Retinal pigment epithelial cell (primary cell): ENCODE measurements at regions not wholly inside any gene's neighbourhood (a gene's known extent, or its start where the extent isn't known, plus 50 kb on each side); places are given as distances from the start of the nearest gene placed in this dataset.
"Not testable (repeated sequence)": the region's sequence is repeated elsewhere in the genome, so short reads cannot be mapped to it uniquely, and the experiment has no call there.

Experiments used
- DNase-seq: peaks from one replicate; pipeline ENCODE4 v3.0.0-alpha.2; 2010; ENCODE audit warnings: low read depth
- H3K4me3 ChIP-seq: 2 replicates; pipeline ENCODE4 v1.5.1; 2011; ENCODE audit warnings: mild to moderate bottlenecking, low read length, control low read depth, moderate library complexity
- CTCF ChIP-seq: conservative IDR thresholded peaks from 2 replicates; pipeline ENCODE4 v1.5.1; 2011; ENCODE audit warnings: low read depth, low read length, control low read depth, inconsistent platforms

DNA sequence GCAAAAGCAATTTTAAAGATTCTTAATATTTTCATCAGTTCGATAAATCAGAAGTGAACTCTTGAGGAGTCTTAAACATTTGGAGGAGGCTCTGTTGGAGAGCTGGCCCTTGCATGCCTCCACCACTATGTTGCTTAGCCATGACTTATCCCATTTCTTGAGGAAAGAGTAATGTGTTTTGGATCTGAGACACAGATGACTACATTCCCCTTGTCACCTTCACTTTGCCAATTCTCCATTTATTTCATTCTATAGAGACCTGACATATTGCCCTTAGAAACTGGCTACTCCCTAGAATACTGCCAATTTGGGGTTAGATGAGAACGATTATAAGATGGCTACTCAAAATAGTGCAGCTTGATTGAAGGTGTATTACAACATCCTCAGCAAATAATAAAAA lies 157.4 kb upstream of the TMEM260 start:
- no peak for DNase-seq
- no peak for TF ChIP-seq CTCF
- H3K4me3 ChIP-seq, result no peak overlapping the region

DNA sequence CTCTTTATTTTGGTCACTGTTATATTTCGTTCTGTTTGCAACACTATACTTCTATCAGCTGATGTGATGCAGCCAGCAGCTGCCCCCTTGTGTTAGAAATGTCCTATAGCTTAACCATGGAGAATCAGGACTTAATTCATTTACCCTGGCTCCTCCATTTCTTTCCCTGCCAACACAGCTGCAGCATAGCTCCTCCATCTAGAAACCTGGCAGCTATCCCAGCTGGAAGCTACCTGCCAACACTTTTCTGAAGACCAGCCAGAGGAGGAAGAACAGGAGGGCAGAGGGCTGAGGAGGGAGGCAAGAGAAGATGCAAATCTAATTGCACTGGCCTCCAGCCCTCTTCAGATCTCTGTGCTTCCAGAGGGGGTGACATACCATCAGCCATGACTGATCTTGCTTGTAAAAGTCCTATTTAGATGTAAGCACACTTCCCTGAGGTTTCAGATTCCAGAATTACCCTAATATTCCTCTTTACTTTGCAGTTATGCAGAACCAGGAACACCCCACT lies 156.8 kb upstream of the TMEM260 start:
- TF ChIP-seq CTCF, result peak; percentile 83
- DNase-seq, result peak; percentile 55

DNA sequence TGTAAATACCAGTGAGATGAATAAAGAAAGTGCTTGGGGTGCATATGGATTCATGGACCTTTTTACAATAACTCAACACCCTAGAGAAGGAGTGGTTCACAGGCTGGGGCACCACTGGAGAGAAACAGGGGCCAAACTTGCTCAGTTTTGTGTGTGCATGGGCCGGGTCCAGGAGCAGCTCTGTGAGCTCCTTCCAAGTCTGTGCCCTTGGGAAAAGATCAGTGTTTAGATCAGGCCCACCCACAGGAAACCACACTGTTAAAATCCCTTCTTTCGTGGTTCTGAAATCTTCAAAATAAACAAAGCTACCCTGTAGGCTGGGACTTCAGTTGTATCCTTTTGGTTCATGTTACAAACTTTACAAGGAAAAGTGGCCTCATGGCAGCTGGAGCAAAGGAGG lies 156.1 kb upstream of the TMEM260 start:
- DNase-seq, result no peak
- TF ChIP-seq CTCF, result no peak
- no peak overlapping the region for H3K4me3 ChIP-seq

More for the DNA sequence above, 156.8 kb upstream of the TMEM260 start:
- H3K4me3 ChIP-seq, result no peak overlapping the region

DNA sequence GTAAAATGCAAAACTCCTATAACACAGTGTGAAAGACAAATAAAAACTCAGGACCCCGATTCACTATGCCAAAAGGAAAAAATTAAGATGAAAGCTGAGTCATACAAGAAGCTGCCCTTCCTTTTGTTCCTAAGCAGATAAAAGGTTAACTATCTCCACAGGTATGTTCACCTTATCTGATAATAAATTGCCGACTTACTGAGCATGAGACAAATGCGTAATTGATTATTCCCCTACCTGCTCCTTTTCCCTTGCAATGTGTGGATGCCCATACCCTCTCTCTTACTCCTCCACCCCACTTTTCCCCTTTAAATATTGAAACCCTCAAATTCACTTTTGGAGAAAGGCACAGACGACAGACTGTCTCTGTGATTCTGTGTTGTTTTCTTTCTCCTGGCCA lies 148.6 kb upstream of the TMEM260 start:
- TF ChIP-seq CTCF, result no peak

GRCh38 chr14:56449670-56450213 lies 129.9 kb upstream of the TMEM260 start:
- DNase-seq, result no peak
- no peak overlapping the region for H3K4me3 ChIP-seq
- TF ChIP-seq CTCF, result no peak

More for the DNA sequence above, 148.6 kb upstream of the TMEM260 start:
- H3K4me3 ChIP-seq, result no peak overlapping the region
- DNase-seq, result no peak

- H3K4me3 ChIP-seq, result no peak overlapping the region
- DNase-seq, result no peak
- no peak for TF ChIP-seq CTCF
These were observed 126.7 kb upstream of the TMEM260 start for GRCh38 chr14:56452940-56453339.

DNA sequence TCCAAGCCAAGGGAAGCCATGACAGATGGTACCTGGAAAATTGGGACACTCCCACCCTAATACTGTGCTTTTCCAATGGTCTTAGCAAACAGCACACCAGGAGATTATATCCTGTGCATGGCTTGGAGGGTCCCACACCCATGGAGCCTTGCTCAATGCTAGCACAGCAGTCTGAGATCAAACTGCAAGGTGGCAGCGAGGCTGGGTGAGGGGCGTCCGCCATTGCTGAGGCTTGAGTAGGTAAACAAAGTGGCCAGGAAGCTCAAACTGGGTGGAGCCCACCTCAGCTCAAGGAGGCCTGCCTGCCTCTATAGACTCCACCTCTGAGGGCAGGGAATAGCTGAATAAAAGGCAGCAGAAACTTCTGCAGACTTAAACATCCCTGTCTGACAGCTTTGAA lies 124.9 kb upstream of the TMEM260 start:
- not testable (repeated sequence) for DNase-seq

More for the DNA sequence above, 124.9 kb upstream of the TMEM260 start:
- not testable (repeated sequence) for H3K4me3 ChIP-seq
